ELF-1 (cell line): ENCODE measurements at regions not wholly inside any gene's neighbourhood (a gene's known extent, or its start where the extent isn't known, plus 50 kb on each side); places are given as distances from the start of the nearest gene placed in this dataset.
"Not testable (repeated sequence)": the region's sequence is repeated elsewhere in the genome, so short reads cannot be mapped to it uniquely, and the experiment has no call there.

Experiments used
- DNase-seq: peaks from one replicate; pipeline ENCODE4 v3.0.0-alpha.2; 2016; ENCODE audit warnings: low read depth, low spot score

- no peak for DNase-seq
These were observed 224.5 kb upstream of the PELI2 start for GRCh38 chr14:55893705-55894104.

GRCh38 chr14:55897031-55897430, 221.2 kb upstream of the PELI2 start:
- DNase-seq, result no peak

- DNase-seq, result no peak
These were observed 219.3 kb upstream of the PELI2 start for GRCh38 chr14:55898938-55899337.

- DNase-seq, result no peak
These were observed 218.7 kb upstream of the PELI2 start for GRCh38 chr14:55899531-55899930.

GRCh38 chr14:55900749-55901148, 217.5 kb upstream of the PELI2 start:
- DNase-seq, result no peak

GRCh38 chr14:55901291-55901690, 216.9 kb upstream of the PELI2 start:
- DNase-seq, result no peak

GRCh38 chr14:55902241-55902640, 216.0 kb upstream of the PELI2 start:
- DNase-seq, result no peak

- no peak for DNase-seq
These were observed 214.1 kb upstream of the PELI2 start for GRCh38 chr14:55904086-55904485.

GRCh38 chr14:55908106-55908505, 210.1 kb upstream of the PELI2 start:
- no peak for DNase-seq

GRCh38 chr14:55909879-55910278, 208.3 kb upstream of the PELI2 start:
- DNase-seq, result no peak

- DNase-seq, result no peak
These were observed 207.5 kb upstream of the PELI2 start for GRCh38 chr14:55910601-55911243.

- no peak for DNase-seq
These were observed 206.4 kb upstream of the PELI2 start for GRCh38 chr14:55911776-55912175.

GRCh38 chr14:55912344-55912743, 205.9 kb upstream of the PELI2 start:
- no peak for DNase-seq

GRCh38 chr14:55913324-55914025, 204.7 kb upstream of the PELI2 start:
- no peak for DNase-seq

GRCh38 chr14:55914771-55915170, 203.4 kb upstream of the PELI2 start:
- DNase-seq, result no peak

- no peak for DNase-seq
These were observed 202.8 kb upstream of the PELI2 start for GRCh38 chr14:55915456-55915855.

GRCh38 chr14:55919800-55920199, 198.4 kb upstream of the PELI2 start:
- DNase-seq, result not testable (repeated sequence)

- DNase-seq, result no peak
These were observed 196.7 kb upstream of the PELI2 start for GRCh38 chr14:55921511-55921910.

GRCh38 chr14:55926007-55926406, 192.2 kb upstream of the PELI2 start:
- DNase-seq, result no peak

- peak; percentile 66 for DNase-seq
These were observed 191.2 kb upstream of the PELI2 start for GRCh38 chr14:55927028-55927427.

GRCh38 chr14:55928276-55928675, 189.9 kb upstream of the PELI2 start:
- no peak for DNase-seq

GRCh38 chr14:55929136-55929535, 189.1 kb upstream of the PELI2 start:
- no peak for DNase-seq

GRCh38 chr14:55930016-55930784, 188.0 kb upstream of the PELI2 start:
- DNase-seq, result no peak
